HepG2 (cell line): ENCODE measurements at regions not wholly inside any gene's neighbourhood (a gene's known extent, or its start where the extent isn't known, plus 50 kb on each side); places are given as distances from the start of the nearest gene placed in this dataset.

ENCODE experiments used
- FLYWCH1 ChIP-seq: sonication (generic); formaldehyde crosslinking; IDR thresholded peaks from 2 replicates; pipeline ENCODE4 v1.8.1; 2023; ENCODE audit warnings: mild to moderate bottlenecking, missing genetic modification reagents
- POLR2A ChIP-seq, 2 experiments: IDR thresholded peaks; 2 replicates each; pipeline ENCODE4 v1.6.1; 2011; ENCODE audit warnings: low read depth in 2 of 2, low read length in 2 of 2, mild to moderate bottlenecking in 1 of 2, moderate library complexity in 1 of 2; ENCODE audit not compliant: insufficient read depth in 1 of 2
- RAD21 ChIP-seq: fragments of 450-650 bp; formaldehyde crosslinking; IDR thresholded peaks from 2 replicates; pipeline ENCODE4 v1.5.0; 2020; ENCODE audit warnings: mild to moderate bottlenecking
- TF ChIP-seq, protein P1 (sequence below): sonication (generic); formaldehyde crosslinking; IDR thresholded peaks from 2 replicates; pipeline ENCODE4 v1.9.0; 2021; ENCODE audit warnings: missing genetic modification reagents, borderline replicate concordance

DNA sequence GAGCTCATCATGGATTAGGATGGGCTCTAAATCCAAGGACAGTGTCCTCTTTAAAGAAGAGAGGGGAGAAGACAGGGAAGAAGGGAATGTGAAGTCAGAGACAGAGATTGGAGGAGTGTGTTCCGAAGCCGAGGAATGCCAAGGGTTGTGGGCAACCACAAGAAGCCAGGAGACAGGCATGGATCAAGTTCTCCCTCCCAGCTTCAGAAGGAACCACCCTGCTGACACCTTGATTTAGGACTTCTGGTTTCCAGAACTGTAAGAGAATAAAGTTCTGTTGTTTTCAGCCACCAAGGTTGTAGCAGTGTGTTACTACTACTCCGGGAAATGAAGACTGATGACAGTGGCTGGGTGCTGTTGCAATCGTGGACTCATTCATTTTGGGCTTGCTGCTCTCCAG lies 120.1 kb downstream of the RPS12 start:
- TF ChIP-seq RAD21 (CRISPR knock-in tag): no peak
- TF ChIP-seq, protein P1, sequence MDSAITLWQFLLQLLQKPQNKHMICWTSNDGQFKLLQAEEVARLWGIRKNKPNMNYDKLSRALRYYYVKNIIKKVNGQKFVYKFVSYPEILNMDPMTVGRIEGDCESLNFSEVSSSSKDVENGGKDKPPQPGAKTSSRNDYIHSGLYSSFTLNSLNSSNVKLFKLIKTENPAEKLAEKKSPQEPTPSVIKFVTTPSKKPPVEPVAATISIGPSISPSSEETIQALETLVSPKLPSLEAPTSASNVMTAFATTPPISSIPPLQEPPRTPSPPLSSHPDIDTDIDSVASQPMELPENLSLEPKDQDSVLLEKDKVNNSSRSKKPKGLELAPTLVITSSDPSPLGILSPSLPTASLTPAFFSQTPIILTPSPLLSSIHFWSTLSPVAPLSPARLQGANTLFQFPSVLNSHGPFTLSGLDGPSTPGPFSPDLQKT: no peak
- TF ChIP-seq POLR2A (IDR thresholded peaks at IDR 0.05; ENCODE audit: insufficient read depth in 1 of 2, low read depth in 2 of 2, low read length in 2 of 2): no peak
- TF ChIP-seq FLYWCH1 (CRISPR knock-in tag): no peak
